ENCODE measurements at regions not wholly inside any gene's neighbourhood (a gene's known extent, or its start where the extent isn't known, plus 50 kb on each side); places are given as distances from the start of the nearest gene placed in this dataset.

GRCh38 chr5:105762728-105763127 is 1908.0 kb downstream of the EFNA5 start:
- TF ChIP-seq YY1 (IDR thresholded peaks at IDR 0.05; ENCODE audit: low read depth) (no peak), EGR1 (IDR thresholded peaks at IDR 0.05) (no peak), CEBPB (IDR thresholded peaks at IDR 0.05) (no peak), FOXM1 (IDR thresholded peaks at IDR 0.05; ENCODE audit: borderline replicate concordance, low read depth) (no peak), MAX (IDR thresholded peaks at IDR 0.05) (no peak), TEAD4 (IDR thresholded peaks at IDR 0.05) (no peak), EP300 (IDR thresholded peaks at IDR 0.05; ENCODE audit: borderline replicate concordance) (no peak), ZBTB7A (IDR thresholded peaks at IDR 0.05; ENCODE audit: low read depth) (no peak)
